Cerebellar cortex (tissue), 1 donor: ENCODE measurements at regions not wholly inside any gene's neighbourhood (a gene's known extent, or its start where the extent isn't known, plus 50 kb on each side); places are given as distances from the start of the nearest gene placed in this dataset.

Source experiments
- DNase-seq: peaks from one replicate; pipeline ENCODE4 v3.0.0-alpha.2; 2015; ENCODE audit warnings: low spot score

- DNase-seq, result no peak
Observed at GRCh38 chr20:1790386-1790785, 104.8 kb upstream of the SIRPA start.

- no peak for DNase-seq
Observed at GRCh38 chr20:1788044-1788443, 107.2 kb upstream of the SIRPA start.

GRCh38 chr20:1786486-1786885, 108.7 kb upstream of the SIRPA start:
- DNase-seq, result no peak

GRCh38 chr20:1784586-1784985, 110.6 kb upstream of the SIRPA start:
- DNase-seq, result no peak

- DNase-seq, result no peak
Observed at GRCh38 chr20:1783245-1783644, 112.0 kb upstream of the SIRPA start.

GRCh38 chr20:1782181-1782580, 113.0 kb upstream of the SIRPA start:
- DNase-seq, result no peak

- no peak for DNase-seq
Observed at GRCh38 chr20:1779567-1779966, 115.6 kb upstream of the SIRPA start.

- no peak for DNase-seq
Observed at GRCh38 chr20:1778338-1778737, 116.9 kb upstream of the SIRPA start.

- DNase-seq, result no peak
Observed at GRCh38 chr20:1777476-1777820, 117.8 kb upstream of the SIRPA start.

GRCh38 chr20:1776681-1777475, 118.3 kb upstream of the SIRPA start:
- DNase-seq, result peak; percentile 86

GRCh38 chr20:1775117-1775516, 117.5 kb upstream of the SIRPG start:
- no peak for DNase-seq

- no peak for DNase-seq
Observed at GRCh38 chr20:1774479-1774878, 116.9 kb upstream of the SIRPG start.

- no peak for DNase-seq
Observed at GRCh38 chr20:1773816-1774215, 116.2 kb upstream of the SIRPG start.

GRCh38 chr20:1769491-1769890, 111.9 kb upstream of the SIRPG start:
- no peak for DNase-seq

GRCh38 chr20:1766731-1767130, 109.2 kb upstream of the SIRPG start:
- DNase-seq, result no peak

- peak; percentile 91 for DNase-seq
Observed at GRCh38 chr20:1764136-1765033, 106.8 kb upstream of the SIRPG start.

GRCh38 chr20:1761598-1761997, 104.0 kb upstream of the SIRPG start:
- DNase-seq, result no peak

GRCh38 chr20:1761116-1761515, 103.5 kb upstream of the SIRPG start:
- DNase-seq, result no peak

- DNase-seq, result no peak
Observed at GRCh38 chr20:1758765-1759164, 101.2 kb upstream of the SIRPG start.

GRCh38 chr20:1757606-1758512, 100.3 kb upstream of the SIRPG start:
- no peak for DNase-seq

GRCh38 chr20:1757072-1757471, 99.5 kb upstream of the SIRPG start:
- no peak for DNase-seq

GRCh38 chr20:1754749-1755148, 97.2 kb upstream of the SIRPG start:
- no peak for DNase-seq
